BE2C (cell line): ENCODE measurements at regions not wholly inside any gene's neighbourhood (a gene's known extent, or its start where the extent isn't known, plus 50 kb on each side); places are given as distances from the start of the nearest gene placed in this dataset.

Source experiments
- DNase-seq: peaks from one replicate; pipeline ENCODE4 v3.0.0-alpha.2; 2020
- H3K27me3 ChIP-seq: fragments of 250-450 bp; sonication (Bioruptor Pico); 2 replicates; pipeline ENCODE4 v1.5.1; 2020; ENCODE audit warnings: mild to moderate bottlenecking
- H3K36me3 ChIP-seq: fragments of 250-450 bp; sonication (Bioruptor Pico); 2 replicates; pipeline ENCODE4 v1.5.1; 2020; ENCODE audit warnings: mild to moderate bottlenecking
- H3K4me1 ChIP-seq: fragments of 250-450 bp; sonication (Bioruptor Pico); 2 replicates; pipeline ENCODE4 v1.5.1; 2020
- H3K4me3 ChIP-seq: 2 replicates; pipeline ENCODE4 v1.5.1; 2011; ENCODE audit warnings: low read depth, low read length
- H3K9me3 ChIP-seq: fragments of 250-450 bp; sonication (Bioruptor Pico); 2 replicates; pipeline ENCODE4 v1.5.1; 2020
- CTCF ChIP-seq: IDR thresholded peaks from 2 replicates; pipeline ENCODE4 v1.5.1; 2012; ENCODE audit warnings: mild to moderate bottlenecking, low read depth, low read length

DNA sequence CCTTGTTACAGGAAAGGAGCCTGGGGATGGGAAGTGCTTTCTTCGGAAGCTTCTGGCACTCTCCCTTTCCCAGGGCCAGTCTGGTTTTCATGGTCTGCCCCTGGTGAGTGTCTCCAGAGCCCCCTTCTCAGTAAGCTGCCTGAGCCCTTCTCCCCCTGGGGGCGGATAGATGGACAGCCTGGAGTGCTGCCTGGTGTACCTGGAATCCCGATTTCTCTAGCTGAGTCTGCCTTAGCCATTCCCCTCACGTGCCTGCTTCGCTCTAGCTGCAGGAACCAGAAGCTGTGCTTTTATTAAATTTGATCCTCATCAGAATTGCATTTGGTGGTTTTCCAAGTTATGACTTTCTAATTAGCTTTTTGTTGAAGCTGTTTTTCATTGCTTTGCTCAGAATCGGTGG, 152.9 kb upstream of the NAV2 start:
- Histone ChIP-seq H3K27me3 (no peaks in the 10 kb centered on the region), H3K36me3 (no peaks in the 10 kb centered on the region), H3K4me3 (no peak overlapping the region), H3K4me1 (peaks cover 6% of the 10 kb centered on the region; the same call in 1 of the 2 replicates), H3K9me3 (no peaks in the 10 kb centered on the region)
- DNase-seq: peak; percentile 72
- 0 out of 2 replicates have a peak, but pooled peaks have one; percentile 29 for TF ChIP-seq CTCF

GRCh38 chr11:19558189-19558986, 154.2 kb upstream of the NAV2 start:
- Histone ChIP-seq H3K27me3 (no peaks in the 10 kb centered on the region), H3K4me1 (peaks cover 6% of the 10 kb centered on the region; the same call in 1 of the 2 replicates), H3K36me3 (no peaks in the 10 kb centered on the region), H3K9me3 (no peaks in the 10 kb centered on the region), H3K4me3 (no peak overlapping the region)
- TF ChIP-seq CTCF: no peak
- no peak for DNase-seq

- peak; percentile 76 for TF ChIP-seq CTCF
- H3K27me3 ChIP-seq: no peaks in the 10 kb centered on the region
- no peaks in the 10 kb centered on the region for H3K36me3 ChIP-seq
- peak; percentile 79 for DNase-seq
- no peaks in the 10 kb centered on the region for H3K9me3 ChIP-seq
- no peak overlapping the region for H3K4me3 ChIP-seq
- H3K4me1 ChIP-seq: peaks cover 6% of the 10 kb centered on the region; the same call in 1 of the 2 replicates
These were observed 154.9 kb upstream of the NAV2 start for GRCh38 chr11:19557720-19558140.

GRCh38 chr11:19557185-19557584, 155.5 kb upstream of the NAV2 start:
- no peaks in the 10 kb centered on the region for H3K27me3 ChIP-seq
- no peak overlapping the region for H3K4me3 ChIP-seq
- TF ChIP-seq CTCF: no peak

GRCh38 chr11:19555266-19555665, 157.4 kb upstream of the NAV2 start:
- Histone ChIP-seq H3K4me3 (no peak overlapping the region), H3K4me1 (peaks cover 1% of the 10 kb centered on the region; the same call in 1 of the 2 replicates), H3K27me3 (no peaks in the 10 kb centered on the region), H3K36me3 (no peaks in the 10 kb centered on the region), H3K9me3 (no peaks in the 10 kb centered on the region)
- no peak for DNase-seq
- TF ChIP-seq CTCF: no peak

More at GRCh38 chr11:19557185-19557584, 155.5 kb upstream of the NAV2 start:
- Histone ChIP-seq H3K9me3 (no peaks in the 10 kb centered on the region), H3K36me3 (no peaks in the 10 kb centered on the region), H3K4me1 (peaks cover 6% of the 10 kb centered on the region; the same call in 1 of the 2 replicates)
- DNase-seq: no peak

- H3K36me3 ChIP-seq: no peaks in the 10 kb centered on the region
- peak; percentile 70 for DNase-seq
- H3K9me3 ChIP-seq: no peaks in the 10 kb centered on the region
These were observed 158.8 kb upstream of the NAV2 start for GRCh38 chr11:19553683-19554333.

More at GRCh38 chr11:19553683-19554333, 158.8 kb upstream of the NAV2 start:
- peak; percentile 69 for TF ChIP-seq CTCF
- Histone ChIP-seq H3K27me3 (no peaks in the 10 kb centered on the region), H3K4me1 (no peaks in the 10 kb centered on the region), H3K4me3 (no peak overlapping the region)
